Adrenal gland (tissue), 5 donors: ENCODE measurements at regions not wholly inside any gene's neighbourhood (a gene's known extent, or its start where the extent isn't known, plus 50 kb on each side); places are given as distances from the start of the nearest gene placed in this dataset.

Experiments
- POLR2A ChIP-seq, 2 donors: fragments of 450-650 bp; IDR thresholded peaks; one replicate each; pipeline ENCODE4 v1.6.1; 2017; ENCODE audit warnings: antibody characterized with exemption in 2 of 2, mild to moderate bottlenecking in 2 of 2, moderate library complexity in 1 of 2
- TF ChIP-seq, protein P1 (sequence below), 6 experiments: fragments of 450-650 bp in 4 of 6; fragments of 200-600 bp in 2 of 6; sonication (generic) in 1 of 6; IDR thresholded peaks; 1 replicate in 5 of 6; 2 replicates in 1 of 6; pipeline versions ENCODE4 v1.5.1 to v1.8.0; 2016 to 2021; ENCODE audit warnings: antibody characterized with exemption in 6 of 6, mild to moderate bottlenecking in 2 of 6, moderate library complexity in 1 of 6
- donor health status: DM: no; HTN: no; CAD: no.

DNA sequence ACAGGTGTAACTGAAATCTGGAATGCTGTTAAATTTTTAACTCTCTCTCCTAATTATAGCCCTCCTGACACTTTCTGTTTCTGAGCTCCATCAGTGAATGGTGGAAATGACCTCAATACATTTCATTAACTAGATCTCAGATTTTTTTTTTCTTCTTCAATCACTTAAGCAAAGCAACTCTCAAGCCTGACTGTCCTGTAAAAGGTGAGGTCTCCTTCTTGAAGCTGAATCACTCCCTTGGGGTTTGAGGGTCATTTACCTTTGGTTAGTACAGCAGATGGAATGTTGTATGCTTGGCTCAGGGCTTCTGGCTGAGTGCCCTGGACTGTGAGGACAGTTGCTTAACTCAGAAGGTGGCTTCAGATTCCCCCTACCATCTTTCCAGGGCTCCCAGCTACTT, 518.7 kb downstream of the PTPRC start:
- TF ChIP-seq POLR2A (IDR thresholded peaks at IDR 0.05): no peak
- TF ChIP-seq, protein P1, sequence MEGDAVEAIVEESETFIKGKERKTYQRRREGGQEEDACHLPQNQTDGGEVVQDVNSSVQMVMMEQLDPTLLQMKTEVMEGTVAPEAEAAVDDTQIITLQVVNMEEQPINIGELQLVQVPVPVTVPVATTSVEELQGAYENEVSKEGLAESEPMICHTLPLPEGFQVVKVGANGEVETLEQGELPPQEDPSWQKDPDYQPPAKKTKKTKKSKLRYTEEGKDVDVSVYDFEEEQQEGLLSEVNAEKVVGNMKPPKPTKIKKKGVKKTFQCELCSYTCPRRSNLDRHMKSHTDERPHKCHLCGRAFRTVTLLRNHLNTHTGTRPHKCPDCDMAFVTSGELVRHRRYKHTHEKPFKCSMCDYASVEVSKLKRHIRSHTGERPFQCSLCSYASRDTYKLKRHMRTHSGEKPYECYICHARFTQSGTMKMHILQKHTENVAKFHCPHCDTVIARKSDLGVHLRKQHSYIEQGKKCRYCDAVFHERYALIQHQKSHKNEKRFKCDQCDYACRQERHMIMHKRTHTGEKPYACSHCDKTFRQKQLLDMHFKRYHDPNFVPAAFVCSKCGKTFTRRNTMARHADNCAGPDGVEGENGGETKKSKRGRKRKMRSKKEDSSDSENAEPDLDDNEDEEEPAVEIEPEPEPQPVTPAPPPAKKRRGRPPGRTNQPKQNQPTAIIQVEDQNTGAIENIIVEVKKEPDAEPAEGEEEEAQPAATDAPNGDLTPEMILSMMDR (IDR thresholded peaks at IDR 0.05): no peak
